Thyroid gland (tissue), 4 donors: ENCODE measurements at regions not wholly inside any gene's neighbourhood (a gene's known extent, or its start where the extent isn't known, plus 50 kb on each side); places are given as distances from the start of the nearest gene placed in this dataset.

Source experiments
- DNase-seq, 2 donors: peaks; one replicate each; pipeline ENCODE4 v3.0.0-alpha.2; 2019
- H3K27ac ChIP-seq, 3 donors: fragments of 200-600 bp; sonication (generic); 1 replicate in 2 of 3; 2 replicates in 1 of 3; pipeline ENCODE4 v1.5.1; 2016 to 2019; ENCODE audit warnings: mild to moderate bottlenecking in 1 of 3, moderate library complexity in 1 of 3
- H3K27me3 ChIP-seq: fragments of 200-600 bp; sonication (generic); one replicate; pipeline ENCODE4 v1.5.1; 2019
- H3K36me3 ChIP-seq, 2 donors: fragments of 200-600 bp; sonication (generic); one replicate each; pipeline ENCODE4 v1.5.1; 2016 to 2019
- H3K4me1 ChIP-seq, 2 donors: fragments of 200-600 bp; sonication (generic); one replicate each; pipeline ENCODE4 v1.5.1; 2017 to 2019
- H3K4me3 ChIP-seq, 3 donors: fragments of 200-600 bp; sonication (generic); replicated peaks in 1 of 3; 1 replicate in 2 of 3; 2 replicates in 1 of 3; pipeline ENCODE4 v1.5.1; 2016; ENCODE audit warnings: mild to moderate bottlenecking in 1 of 3
- H3K9me3 ChIP-seq: fragments of 200-600 bp; sonication (generic); one replicate; pipeline ENCODE4 v1.5.1; 2017
- POLR2A ChIP-seq, 2 donors: fragments of 450-650 bp; IDR thresholded peaks; one replicate each; pipeline ENCODE4 v1.6.1; 2017; ENCODE audit warnings: antibody characterized with exemption in 2 of 2, mild to moderate bottlenecking in 2 of 2, moderate library complexity in 1 of 2
- WGBS, 2 donors: methylation state at CpG; one replicate each; pipeline ENCODE4 v1.1.5; 2017; 5-methylcytosine and 5-hydroxymethylcytosine counted together
- intact Hi-C: fragments of 100-400 bp; cut with DNase I; formaldehyde crosslinking; loops from one replicate; pipeline ENCODE4 v1.15.1; 2023
- TF ChIP-seq, protein P1 (sequence below), 6 experiments: fragments of 200-600 bp in 3 of 6; fragments of 450-650 bp in 3 of 6; sonication (generic) in 3 of 6; IDR thresholded peaks; one replicate each; pipeline ENCODE4 v1.5.1; 2016 to 2019; ENCODE audit warnings: antibody characterized with exemption in 6 of 6, mild to moderate bottlenecking in 2 of 6, inconsistent platforms in 1 of 6, moderate library complexity in 1 of 6

DNA sequence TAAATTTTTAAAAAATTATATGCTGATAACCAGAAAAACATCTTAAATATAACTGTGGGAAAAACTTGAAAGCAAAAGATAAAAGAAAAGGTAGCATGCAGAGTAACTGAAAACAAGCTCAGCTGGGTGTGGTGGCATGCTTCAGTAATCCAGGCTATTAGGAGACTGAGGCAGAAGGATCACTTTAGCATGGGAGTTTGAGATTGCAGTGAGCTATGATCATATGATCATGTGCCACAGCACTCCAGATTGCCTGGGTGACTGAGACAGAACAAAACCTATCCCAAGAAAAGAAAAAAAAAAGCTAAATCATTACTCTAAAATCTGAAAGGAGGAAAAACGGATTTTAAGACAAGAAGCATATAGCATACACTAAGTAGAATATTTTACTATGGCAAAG lies 1624.0 kb downstream of the AMY1C start:
- H3K27me3 ChIP-seq = no peaks in the 10 kb centered on the region
- no peaks in the 10 kb centered on the region for H3K36me3 ChIP-seq
- intact Hi-C loops = no loop called here
- H3K4me1 ChIP-seq = no peaks in the 10 kb centered on the region
- 56 to 60% methylated on average over 1 of the region's 1 CpG for WGBS, 2 donors
- TF ChIP-seq, protein P1, sequence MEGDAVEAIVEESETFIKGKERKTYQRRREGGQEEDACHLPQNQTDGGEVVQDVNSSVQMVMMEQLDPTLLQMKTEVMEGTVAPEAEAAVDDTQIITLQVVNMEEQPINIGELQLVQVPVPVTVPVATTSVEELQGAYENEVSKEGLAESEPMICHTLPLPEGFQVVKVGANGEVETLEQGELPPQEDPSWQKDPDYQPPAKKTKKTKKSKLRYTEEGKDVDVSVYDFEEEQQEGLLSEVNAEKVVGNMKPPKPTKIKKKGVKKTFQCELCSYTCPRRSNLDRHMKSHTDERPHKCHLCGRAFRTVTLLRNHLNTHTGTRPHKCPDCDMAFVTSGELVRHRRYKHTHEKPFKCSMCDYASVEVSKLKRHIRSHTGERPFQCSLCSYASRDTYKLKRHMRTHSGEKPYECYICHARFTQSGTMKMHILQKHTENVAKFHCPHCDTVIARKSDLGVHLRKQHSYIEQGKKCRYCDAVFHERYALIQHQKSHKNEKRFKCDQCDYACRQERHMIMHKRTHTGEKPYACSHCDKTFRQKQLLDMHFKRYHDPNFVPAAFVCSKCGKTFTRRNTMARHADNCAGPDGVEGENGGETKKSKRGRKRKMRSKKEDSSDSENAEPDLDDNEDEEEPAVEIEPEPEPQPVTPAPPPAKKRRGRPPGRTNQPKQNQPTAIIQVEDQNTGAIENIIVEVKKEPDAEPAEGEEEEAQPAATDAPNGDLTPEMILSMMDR (IDR thresholded peaks at IDR 0.05) = no peak
- no peak for TF ChIP-seq POLR2A (IDR thresholded peaks at IDR 0.05)
- no peak for DNase-seq
- no peak overlapping the region for H3K27ac ChIP-seq
- H3K4me3 ChIP-seq = no peak overlapping the region
- H3K9me3 ChIP-seq = no peaks in the 10 kb centered on the region

DNA sequence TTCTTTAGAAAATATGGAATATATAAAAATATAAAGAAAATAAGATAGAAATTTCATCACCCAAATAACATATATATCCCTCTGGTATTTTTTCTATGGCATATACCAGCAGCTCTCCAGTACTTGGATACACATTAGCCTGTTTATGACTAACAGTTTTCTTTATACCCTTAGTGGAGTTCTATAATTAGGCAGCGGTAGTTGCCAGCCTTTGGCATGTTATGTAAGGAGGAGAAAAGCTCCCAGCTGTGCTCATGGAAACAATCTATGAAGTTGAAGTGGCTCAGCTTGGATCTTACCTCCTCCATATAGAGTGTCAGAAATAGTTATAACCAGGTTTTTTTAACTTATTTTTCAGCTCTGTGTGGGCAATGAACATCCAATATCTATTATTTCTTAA lies 1636.8 kb downstream of the AMY1C start:
- H3K36me3 ChIP-seq = no peaks in the 10 kb centered on the region
- no peak for DNase-seq
- no peak overlapping the region for H3K4me3 ChIP-seq
- TF ChIP-seq, protein P1 (IDR thresholded peaks at IDR 0.05) = no peak
- no peaks in the 10 kb centered on the region for H3K4me1 ChIP-seq
- no peak overlapping the region for H3K27ac ChIP-seq
- H3K27me3 ChIP-seq = no peaks in the 10 kb centered on the region
- H3K9me3 ChIP-seq = no peaks in the 10 kb centered on the region
- intact Hi-C loops = no loop called here
- WGBS, 2 donors = 90% methylated on average over 1 of the region's 1 CpG

DNA sequence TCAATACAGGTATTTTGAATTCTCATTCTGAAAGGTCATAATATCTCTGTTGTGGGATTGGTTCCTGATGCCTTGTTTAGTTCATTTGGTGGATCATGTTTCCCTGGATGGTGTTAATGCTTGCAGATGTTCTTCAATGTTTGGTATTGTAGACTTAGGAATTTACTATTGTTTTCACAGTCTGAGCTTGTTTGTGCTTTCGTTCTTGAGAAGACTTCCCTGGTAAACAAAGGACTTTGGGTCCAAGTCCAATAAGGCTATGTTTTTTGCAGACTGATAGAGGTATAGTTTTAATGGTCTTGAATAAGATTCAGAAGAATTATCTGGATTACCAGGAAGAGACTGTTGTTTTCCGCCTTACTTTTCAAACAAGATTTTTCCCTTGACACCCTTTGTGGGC lies 1646.3 kb downstream of the AMY1C start:
- TF ChIP-seq, protein P1 (IDR thresholded peaks at IDR 0.05) = no peak
- TF ChIP-seq POLR2A (IDR thresholded peaks at IDR 0.05) = no peak
- no peaks in the 10 kb centered on the region for H3K4me1 ChIP-seq
- no peaks in the 10 kb centered on the region for H3K27me3 ChIP-seq
- no peaks in the 10 kb centered on the region for H3K9me3 ChIP-seq
- no peaks in the 10 kb centered on the region for H3K36me3 ChIP-seq
- WGBS, 2 donors = 37 to 42% methylated on average over 2 of the region's 2 CpGs
- no peak for DNase-seq
- H3K27ac ChIP-seq = no peak overlapping the region
- intact Hi-C loops = no loop called here
- no peak overlapping the region for H3K4me3 ChIP-seq

DNA sequence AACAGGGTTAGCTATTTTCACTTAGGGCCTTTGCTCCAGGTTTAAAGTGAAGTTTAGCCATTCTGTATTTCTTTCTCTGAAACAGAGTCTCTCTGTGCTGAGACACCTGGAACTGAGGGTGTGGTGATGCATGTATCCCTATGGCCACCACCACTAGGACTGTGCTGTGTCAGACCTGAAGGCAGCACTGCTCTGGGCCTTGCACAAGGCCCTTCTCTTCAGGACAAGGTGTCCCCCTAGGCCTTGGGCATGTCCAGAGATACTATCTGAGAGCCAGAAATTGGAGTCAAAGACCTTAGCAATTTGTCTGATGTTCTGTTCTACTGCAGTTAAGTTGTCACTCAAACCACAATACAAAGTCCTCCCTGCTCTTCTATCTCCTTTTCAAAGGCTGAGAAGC lies 1649.2 kb downstream of the AMY1C start:
- Histone ChIP-seq H3K4me1 (no peaks in the 10 kb centered on the region), H3K36me3 (no peaks in the 10 kb centered on the region), H3K27me3 (no peaks in the 10 kb centered on the region), H3K9me3 (no peaks in the 10 kb centered on the region), H3K4me3 (no peak overlapping the region), H3K27ac (no peak overlapping the region)
- intact Hi-C loops = no loop called here
- TF ChIP-seq POLR2A (IDR thresholded peaks at IDR 0.05) = no peak
- TF ChIP-seq, protein P1 (IDR thresholded peaks at IDR 0.05) = no peak
- DNase-seq = no peak

DNA sequence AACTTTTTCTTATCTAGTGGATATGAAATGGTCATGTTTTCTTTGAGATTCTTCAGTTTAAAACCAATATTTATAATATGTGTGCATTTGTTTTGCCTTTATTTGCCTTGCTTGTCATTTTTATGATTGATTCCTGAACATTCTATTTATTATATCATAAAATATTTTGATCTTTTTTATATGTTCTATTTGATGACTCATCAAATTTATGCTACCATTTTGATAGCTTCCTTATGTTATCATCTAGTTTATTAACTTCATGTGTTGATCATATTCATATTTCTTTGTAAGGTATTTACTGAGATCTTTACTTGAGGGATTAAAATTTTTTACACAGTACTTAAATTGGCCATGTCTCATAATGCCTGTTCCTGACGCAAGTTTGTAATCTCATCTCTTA lies 1650.0 kb downstream of the AMY1C start:
- Histone ChIP-seq H3K27ac (no peak overlapping the region), H3K36me3 (no peaks in the 10 kb centered on the region), H3K9me3 (no peaks in the 10 kb centered on the region), H3K27me3 (no peaks in the 10 kb centered on the region), H3K4me3 (no peak overlapping the region), H3K4me1 (no peaks in the 10 kb centered on the region)
- intact Hi-C loops = no loop called here
- DNase-seq = no peak
- 86 to 91% methylated on average over 1 of the region's 1 CpG for WGBS, 2 donors
- TF ChIP-seq, protein P1 (IDR thresholded peaks at IDR 0.05) = no peak
- TF ChIP-seq POLR2A (IDR thresholded peaks at IDR 0.05) = no peak
